Right ventricle myocardium superior (tissue), 1 donor: ENCODE measurements at regions not wholly inside any gene's neighbourhood (a gene's known extent, or its start where the extent isn't known, plus 50 kb on each side); places are given as distances from the start of the nearest gene placed in this dataset.
A peak's percentile ranks its signal among the peaks of the same experiment; 100 is the strongest.
"Not testable (repeated sequence)": the region's sequence is repeated elsewhere in the genome, so short reads cannot be mapped to it uniquely, and the experiment has no call there.

Source experiments
- ATAC-seq: fragments of 200-7000 bp; cut with Tn5 transposase; one replicate; pipeline ENCODE4 v1.9.1; 2020; ENCODE audit warnings: mild to moderate bottlenecking; ENCODE audit not compliant: poor library complexity
- DNase-seq: peaks from one replicate; pipeline ENCODE4 v3.0.0-alpha.2; 2020
- intact Hi-C: fragments of 100-400 bp; cut with DNase I; formaldehyde crosslinking; loops from one replicate; pipeline ENCODE4 v1.11.2; 2022
- donor health status: DM: no; HTN: yes; CAD: no; lungs with severe emphysema.

DNA sequence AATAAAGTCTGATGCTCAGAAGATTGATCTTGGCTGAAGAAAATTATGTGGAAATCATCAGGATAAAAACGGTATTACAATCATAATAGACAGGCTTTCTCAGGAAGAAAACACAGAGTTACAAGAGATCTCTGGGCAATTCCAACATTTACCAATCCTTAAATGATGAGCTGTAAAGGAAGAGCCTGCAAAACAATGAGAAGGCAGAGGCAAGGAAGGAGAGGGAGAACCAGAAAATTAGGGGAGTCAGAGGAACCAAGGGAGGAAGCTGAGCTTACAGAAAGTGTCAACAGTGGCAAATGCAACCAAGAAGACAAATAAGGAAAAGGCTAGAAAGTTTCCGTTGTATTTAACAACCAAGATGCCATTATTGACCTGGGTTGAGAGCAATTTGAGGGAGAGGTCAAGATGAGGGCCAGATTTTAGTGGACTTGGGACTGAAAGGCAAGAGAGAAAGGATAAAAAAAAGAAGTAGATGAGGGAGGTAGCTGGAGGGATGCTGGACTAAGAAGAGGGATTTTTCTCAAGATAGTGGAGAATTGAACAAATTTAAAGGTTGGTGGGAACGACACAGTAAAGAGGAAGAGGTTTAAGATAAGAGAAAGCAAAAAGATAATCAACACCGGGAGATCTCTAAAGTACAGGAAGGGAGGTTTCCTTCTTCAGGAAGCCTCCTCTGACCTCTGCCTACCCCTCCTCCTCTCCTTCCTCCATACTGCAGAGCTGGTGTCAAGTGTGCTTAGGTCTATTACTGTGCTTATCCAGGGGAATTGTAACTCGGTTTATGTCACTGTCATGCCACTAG is 116.9 kb downstream of the DUSP6 start:
- DNase-seq (no peak), ATAC-seq (no peak)
- intact Hi-C loops: no loop called here

DNA sequence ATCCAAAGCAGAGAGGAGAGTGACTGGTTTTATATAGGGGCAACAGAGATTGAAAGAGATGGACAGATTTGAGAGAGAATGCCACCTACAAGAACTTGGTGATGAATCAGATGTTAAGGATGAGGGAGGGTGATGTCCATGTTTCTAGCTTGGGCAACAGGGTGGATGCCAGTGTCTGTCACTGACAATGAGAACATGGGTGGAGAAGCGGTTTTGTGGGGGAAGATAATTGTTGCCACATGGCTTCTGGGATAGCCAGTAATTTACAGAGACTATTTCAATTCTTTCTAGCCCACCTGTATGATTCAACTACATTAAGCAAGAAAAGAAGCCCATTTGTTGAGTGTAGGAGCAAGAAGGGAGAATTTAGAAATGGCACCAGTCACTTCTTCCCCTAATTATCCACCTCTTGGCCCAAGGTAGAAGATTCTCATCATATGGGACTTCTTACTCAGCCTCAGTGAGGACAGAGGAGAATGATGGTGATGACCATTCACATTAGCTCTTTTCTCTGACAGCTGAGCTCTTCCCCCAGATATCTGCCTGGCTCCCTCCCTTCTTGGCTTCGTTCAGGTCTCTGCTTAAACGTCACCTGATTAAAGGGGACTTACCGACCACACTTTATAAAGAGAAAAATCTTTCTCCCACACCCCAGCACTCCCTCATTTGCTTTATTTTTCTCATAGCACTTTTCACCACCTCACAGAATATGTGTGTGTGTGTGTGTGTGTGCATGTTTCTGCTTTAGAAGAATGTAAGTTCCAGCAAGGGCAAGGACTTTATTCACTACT is 117.8 kb downstream of the DUSP6 start:
- intact Hi-C loops: no loop called here
- DNase-seq (no peak), ATAC-seq (no peak)

DNA sequence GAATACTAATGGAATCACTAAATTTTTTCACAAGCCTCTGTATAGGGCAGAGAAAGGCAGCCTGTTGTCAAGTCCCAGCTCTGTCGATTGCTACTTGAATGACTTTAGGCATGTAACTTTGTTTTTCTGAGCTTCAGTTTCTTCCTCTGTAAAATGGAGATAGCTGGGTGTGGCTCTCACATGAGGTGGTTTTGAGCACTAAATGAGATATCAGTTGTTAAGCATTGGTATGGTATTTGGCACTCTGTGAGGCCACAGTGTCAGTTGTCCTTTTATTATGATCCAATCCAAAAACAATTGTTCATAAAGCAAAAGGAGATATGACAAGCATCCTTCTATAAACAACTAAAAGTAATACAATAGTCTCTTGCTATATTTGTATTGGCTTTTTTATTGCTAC is 120.6 kb downstream of the DUSP6 start:
- no peak for ATAC-seq
- DNase-seq: no peak
- intact Hi-C loops: no loop called here

DNA sequence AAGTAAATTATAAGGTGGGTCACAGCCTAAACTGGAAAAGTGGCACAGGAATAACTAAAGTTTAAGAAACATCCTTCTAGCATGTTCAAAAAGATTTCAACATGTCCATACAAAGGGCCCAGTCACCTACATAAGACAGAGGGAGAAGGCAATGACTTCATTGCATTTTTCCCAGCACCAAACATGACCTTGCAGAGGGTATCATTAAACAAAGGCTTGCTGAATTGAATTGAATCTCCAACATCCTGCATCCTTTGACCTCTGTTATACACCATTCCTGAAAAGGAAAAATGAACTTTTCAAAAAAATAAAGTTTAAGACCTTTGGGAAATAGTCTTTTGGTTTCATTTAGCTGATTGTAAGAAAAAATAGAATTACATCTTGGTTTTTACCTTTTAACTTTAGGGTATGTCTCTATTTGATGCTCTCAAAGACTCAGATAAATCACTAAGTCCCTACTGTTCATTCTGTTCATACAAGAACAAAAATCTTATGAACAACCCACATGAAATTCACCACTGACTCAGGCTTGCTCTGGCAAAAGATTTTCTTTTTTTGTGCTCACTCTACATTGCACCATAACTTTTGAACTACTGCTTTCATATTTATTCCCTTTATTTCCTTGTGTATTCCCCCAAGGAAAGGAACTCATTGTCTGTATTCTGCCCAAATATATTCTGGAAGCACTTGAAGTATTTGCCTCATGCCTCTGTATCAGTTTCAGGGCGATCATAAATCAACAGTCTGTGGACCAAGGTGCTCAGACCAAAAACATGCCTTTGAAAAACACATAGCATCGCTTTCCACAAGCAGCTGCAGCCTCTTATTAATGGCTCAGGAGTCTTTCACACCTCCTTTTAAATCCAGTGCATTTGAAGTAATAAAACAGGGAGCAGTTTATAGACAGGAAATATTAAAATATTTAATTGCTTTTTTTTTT is 121.7 kb downstream of the DUSP6 start:
- ATAC-seq: no peak
- intact Hi-C loops: no loop called here
- no peak for DNase-seq

DNA sequence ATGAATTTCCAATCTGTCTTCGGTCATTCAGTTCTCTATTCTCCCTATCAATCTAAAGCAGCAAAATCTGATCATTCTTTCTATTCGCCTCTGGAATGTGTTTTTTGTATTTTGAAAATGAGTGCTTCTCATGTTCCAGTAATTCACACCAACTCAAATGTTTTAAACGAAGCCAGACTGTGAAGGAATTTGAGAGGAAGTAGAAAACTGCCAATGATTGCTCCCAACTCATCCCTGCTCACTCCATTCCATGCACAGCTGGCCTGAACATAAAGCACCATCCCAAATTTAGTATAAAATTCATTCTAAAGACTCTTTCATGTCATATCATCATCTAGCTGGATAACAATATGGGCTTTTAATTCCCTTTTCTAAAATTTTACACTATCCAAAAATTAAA is 123.8 kb downstream of the DUSP6 start:
- intact Hi-C loops: no loop called here
- DNase-seq (no peak), ATAC-seq (no peak)

DNA sequence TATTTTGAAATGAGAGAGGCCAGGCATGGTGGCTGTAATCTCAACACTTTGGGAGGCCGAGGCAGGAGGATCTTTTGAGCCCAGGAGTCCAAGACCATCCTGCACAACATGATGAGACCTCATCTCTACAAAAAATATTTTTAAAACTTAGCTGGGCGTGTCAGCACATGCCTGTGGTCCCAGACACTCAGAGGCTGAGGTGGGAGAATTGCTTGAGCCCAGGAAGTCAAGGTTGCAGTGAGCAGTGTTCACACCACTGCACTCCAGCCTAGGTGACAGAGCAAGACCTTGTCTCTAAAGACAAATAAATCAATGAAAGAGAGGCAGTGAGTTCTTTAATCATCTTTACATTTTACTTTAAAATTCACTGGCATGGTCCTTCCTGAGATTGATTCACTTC is 124.5 kb downstream of the DUSP6 start:
- DNase-seq (no peak), ATAC-seq (no peak)
- intact Hi-C loops: no loop called here

DNA sequence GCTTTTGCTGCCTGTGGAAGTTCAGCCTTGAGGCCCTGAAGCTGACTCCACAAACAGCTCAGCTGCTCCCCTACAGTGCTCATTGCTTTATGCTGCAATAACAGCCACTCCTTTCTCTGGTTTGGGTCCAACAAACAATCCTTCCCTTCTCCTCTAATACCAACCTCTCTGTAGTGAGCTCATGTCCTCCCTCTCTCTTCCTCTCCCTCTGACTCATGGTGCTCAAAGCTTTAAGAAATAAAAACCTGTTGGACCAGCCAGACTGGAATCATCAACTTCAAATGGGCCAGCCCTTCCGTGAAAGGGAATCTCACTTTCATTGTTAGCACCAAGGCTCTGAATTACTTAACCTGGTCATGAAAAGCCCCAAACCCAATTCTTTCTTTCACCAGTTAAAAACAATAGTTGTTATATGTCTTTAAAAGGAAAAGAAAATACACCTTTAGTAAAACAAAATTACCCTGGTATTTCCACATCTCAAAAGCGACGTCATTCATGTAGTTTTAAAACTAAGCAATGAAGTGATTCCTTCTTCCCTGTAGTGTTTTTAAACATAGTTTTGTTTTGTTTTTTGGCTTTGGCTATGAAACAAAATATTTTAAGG is 126.4 kb downstream of the DUSP6 start:
- ATAC-seq: peak; percentile 95
- intact Hi-C loops: no loop called here
- no peak for DNase-seq

DNA sequence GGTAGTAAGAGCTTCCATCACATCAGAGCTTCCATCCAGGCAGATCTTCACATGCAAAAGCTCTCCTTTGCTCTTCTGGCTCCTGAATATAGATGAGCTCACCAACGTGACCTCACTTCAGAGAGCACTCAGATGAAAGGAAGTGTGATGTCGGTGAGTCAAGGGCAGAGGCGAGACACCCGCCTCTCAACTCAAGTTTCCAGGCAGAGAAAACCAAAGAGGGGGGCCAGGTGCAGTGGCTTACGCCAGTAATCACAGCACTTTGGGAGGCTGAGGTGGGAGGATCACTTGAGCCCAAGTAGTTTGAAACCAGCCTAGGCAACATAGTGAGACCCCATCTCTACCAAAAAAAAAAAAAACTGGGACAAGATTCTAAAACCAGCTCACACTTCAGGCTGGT is 126.9 kb downstream of the DUSP6 start:
- ATAC-seq (peak; percentile 36), DNase-seq (no peak)
- intact Hi-C loops: no loop called here

DNA sequence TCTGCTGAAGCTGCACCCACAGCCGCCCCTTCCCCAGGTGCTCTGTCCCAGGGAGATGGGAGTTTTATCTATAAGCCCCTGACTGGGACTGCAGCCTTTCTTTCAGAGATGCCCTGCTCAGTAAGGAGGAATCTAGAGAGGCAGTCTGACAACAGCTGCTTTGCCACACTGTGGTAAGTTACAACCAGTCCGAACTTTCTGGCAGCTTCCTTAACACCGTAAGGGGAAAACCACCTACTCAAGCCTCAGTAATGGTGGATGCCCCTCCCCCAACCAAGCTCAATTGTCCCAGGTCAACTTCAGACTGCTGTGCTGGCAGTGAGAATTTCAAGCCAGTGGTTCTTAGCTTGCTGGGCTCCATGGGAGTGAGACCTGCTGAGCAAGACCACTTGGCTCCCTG is 129.7 kb downstream of the DUSP6 start:
- intact Hi-C loops, DNase-seq, ATAC-seq: not testable (repeated sequence)

DNA sequence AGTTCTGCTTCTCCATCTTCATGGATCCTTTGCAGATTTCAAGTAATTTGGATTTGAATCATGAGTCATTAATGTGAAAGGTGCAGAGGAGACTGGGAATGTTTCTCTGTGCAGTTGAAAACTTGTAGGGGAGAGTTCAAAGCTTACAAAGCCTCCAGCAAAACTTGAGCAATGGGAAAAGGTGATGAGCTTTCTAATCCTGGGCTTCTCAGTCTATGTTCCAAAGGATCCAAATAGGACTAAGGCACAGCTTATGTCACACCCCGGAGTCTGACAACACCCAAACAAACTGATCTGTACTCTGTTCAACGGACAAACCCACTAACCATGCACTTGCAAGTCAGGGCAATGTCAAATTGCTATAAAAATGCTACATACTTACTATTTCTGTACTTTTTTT is 134.8 kb downstream of the DUSP6 start:
- no peak for ATAC-seq
- no peak for DNase-seq
- intact Hi-C loops: no loop called here

DNA sequence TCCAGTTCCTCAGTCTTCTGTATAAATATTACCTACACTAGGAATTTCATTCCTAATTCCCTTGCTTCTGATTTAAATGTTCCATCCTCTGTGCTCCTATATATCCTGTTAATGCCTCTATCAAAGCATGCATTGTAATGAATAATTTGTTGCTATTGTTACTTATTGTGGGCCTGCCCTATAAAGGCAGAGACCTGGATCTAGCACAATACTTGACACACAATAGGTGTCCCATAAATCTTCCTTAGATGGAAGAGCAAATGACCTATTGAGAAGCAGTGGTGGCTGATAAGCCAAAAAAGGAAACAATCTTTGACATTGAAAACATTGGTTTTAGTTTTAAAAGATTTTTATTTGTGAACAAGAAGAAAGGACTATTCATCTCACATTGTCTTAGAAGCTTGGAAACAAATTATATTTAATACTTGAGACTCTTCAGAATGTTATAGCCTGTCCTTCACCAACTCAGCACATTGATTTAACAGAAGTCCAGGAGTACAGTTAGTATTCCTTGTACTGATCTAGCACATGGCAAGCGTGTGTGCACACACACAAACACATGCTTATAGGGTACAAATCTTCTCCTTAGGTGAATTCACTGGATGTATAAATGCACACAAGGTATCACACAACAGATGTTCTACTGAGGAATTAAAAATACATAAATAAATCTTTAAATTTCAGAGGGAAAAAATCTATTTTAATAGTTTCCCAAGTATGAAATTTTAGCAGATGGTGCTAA is 135.9 kb downstream of the DUSP6 start:
- DNase-seq (no peak), ATAC-seq (no peak)
- intact Hi-C loops: no loop called here

DNA sequence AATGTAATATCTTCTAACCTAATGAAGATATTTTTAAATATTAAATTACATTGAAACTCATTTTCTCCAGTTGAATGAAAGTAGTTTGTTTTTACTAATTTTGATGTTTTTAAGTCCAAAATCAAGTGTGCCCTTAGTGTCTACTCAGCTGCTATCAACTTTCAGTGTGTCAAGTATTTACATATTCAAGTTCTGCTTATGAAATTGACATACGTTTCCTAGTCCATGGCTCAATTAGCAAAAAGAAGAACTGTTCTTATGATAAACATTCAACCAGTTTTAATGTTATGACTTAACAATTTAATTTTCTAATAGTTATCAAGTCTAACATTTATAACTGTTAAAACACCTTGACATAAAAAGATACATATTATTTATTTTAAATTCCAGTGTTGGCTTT is 137.1 kb downstream of the DUSP6 start:
- ATAC-seq: no peak
- intact Hi-C loops: no loop called here
- no peak for DNase-seq

DNA sequence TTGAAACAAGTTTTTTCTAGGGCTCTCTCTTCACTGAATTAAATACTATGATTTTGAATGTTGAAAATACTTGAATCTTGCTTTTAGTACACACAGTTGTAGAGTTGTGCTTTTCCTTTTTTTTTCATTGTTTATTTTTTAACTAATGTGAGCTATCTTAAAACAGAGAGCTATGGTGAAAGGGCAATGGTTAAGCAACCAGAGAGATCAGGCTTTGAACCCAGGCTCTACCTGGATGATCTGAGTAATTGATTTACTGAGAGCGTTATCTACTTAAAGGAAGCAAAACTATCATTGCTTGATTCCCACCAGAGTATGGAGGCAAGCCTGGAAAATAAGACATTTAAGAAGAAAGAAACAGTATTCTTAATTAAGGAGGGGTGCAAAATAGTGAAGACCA is 138.6 kb downstream of the DUSP6 start:
- DNase-seq: no peak
- intact Hi-C loops: no loop called here
- ATAC-seq: no peak

DNA sequence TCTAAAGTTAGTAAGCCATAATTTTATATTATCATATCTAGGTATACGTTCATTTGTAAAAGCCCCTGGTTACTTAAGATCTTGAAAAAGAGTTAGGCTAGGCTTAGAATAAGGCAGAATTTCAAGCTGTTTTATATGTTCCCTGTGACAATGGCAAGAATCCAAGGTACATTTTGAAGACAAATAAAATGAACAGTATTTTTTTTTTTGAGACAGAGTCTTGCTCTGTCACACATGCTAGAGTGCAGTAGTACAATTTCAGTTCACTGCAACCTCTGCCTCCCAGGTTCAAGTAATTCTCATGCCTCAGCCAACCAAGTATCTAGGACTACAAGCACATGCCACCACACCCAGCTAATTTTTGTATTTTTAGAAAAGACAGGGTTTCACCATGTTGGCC is 139.2 kb downstream of the DUSP6 start:
- DNase-seq: no peak
- no peak for ATAC-seq
- intact Hi-C loops: no loop called here

DNA sequence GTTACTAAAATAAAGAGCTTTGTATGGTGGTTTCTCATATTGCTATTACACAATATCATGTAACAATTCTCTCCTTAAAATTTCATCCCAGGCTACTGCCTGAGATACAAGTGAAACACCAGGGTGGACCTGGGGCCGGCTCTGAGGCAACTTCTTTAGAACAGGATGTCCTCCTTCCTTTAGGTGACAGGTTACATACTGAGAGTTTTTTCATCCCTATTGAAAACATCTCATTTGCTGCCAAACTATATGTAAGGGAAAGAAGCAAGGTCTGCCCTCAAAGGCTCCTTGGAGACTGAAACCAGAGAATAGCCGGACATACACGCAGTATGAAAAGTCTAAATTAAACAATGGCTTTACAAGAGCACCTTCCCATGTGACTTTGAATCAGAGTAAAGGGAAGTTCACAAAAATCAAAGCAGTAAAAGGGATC is 139.9 kb downstream of the DUSP6 start:
- DNase-seq (peak; percentile 57), ATAC-seq (peak; percentile 62)
- intact Hi-C loops: no loop called here

DNA sequence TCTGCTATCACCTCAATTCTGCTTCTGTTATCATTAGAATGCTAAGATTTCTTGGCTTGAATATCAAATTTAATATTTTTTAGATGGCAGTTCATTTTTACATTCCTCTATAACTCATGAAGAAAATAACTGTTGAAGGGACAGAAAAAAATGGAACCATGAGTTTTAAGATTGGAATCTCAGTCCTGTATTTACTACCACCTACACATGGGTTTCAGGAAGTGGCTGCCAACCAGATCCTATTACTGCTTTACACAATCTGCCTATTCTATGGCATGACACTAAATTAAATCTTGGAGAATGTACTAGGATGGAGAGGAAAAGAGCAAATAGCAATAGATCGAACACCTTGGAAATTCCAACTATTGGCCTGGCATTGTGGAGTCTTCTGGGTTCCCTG is 140.8 kb downstream of the DUSP6 start:
- intact Hi-C loops: no loop called here
- no peak for ATAC-seq
- no peak for DNase-seq

DNA sequence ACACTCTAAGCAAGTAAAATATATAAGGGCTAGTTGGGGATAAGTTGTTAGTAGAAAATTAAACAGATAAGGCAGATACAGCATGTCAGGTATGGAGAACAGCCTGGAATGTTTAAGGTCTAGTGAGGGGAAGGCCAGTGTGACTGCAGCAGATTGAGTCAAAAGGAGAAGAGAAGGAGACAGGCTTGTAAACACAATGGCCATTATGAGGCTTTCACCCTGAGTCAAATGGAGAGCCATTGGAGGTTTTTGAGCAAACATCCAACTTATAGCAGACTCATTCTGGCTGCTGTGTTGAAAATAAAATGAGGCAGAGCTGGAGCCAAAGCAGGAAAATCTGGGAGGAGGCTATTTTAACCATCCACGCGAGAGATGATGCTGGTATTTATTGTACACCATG is 142.0 kb downstream of the DUSP6 start:
- ATAC-seq (no peak), DNase-seq (no peak)
- intact Hi-C loops: no loop called here

DNA sequence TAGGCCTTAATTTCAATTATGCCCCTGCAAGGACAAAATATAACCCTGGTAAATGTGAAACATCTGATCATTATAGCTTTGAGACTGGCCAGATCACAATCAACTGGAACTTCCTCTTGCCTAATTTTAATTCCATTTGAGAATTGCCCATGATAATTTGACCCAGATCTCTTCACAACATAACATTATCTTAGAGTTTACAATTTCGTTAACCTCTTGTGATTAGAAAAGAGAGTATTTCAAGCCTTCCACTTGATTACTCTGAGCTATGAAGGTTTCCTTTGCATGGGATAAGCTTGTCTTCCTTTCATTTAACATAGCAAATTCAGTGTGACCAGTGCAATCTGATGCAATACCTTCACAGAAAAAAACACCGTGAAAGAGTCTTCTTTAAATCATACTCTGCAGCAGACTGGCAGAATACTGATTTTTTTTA is 143.6 kb downstream of the DUSP6 start:
- intact Hi-C loops: no loop called here
- ATAC-seq (no peak), DNase-seq (no peak)
